HL-60 (cell line): ENCODE measurements at regions not wholly inside any gene's neighbourhood (a gene's known extent, or its start where the extent isn't known, plus 50 kb on each side); places are given as distances from the start of the nearest gene placed in this dataset.

Experiments used
- DNase-seq, 2 experiments: peaks; one replicate each; pipeline ENCODE4 v3.0.0-alpha.2; 2010 to 2020; ENCODE audit warnings: low read depth in 1 of 2, low spot score in 1 of 2
- H3K27ac ChIP-seq: fragments of 250-450 bp; sonication (Bioruptor Pico); replicated peaks from 2 replicates; pipeline ENCODE4 v1.5.1; 2020; ENCODE audit warnings: mild to moderate bottlenecking, moderate library complexity
- H3K27me3 ChIP-seq: fragments of 250-450 bp; sonication (Bioruptor Pico); 2 replicates; pipeline ENCODE4 v1.5.1; 2021; ENCODE audit warnings: mild to moderate bottlenecking, moderate library complexity; ENCODE audit not compliant: insufficient read depth, poor library complexity, severe bottlenecking
- H3K4me3 ChIP-seq: replicated peaks from 2 replicates; pipeline ENCODE4 v1.5.1; 2011; ENCODE audit warnings: mild to moderate bottlenecking, control low read depth, low read length; ENCODE audit not compliant: insufficient read depth
- GABPA ChIP-seq: IDR thresholded peaks from 2 replicates; pipeline ENCODE4 v1.6.1; 2012; ENCODE audit warnings: low read depth
- POLR2AphosphoS5 ChIP-seq: IDR thresholded peaks from 2 replicates; pipeline ENCODE4 v1.6.1; 2012; ENCODE audit warnings: low read depth
- SPI1 ChIP-seq: IDR thresholded peaks from 2 replicates; pipeline ENCODE4 v1.6.1; 2012; ENCODE audit warnings: low read depth, mild to moderate bottlenecking, borderline replicate concordance
- TF ChIP-seq, protein P1 (sequence below): IDR thresholded peaks from 2 replicates; pipeline ENCODE4 v1.6.1; 2012; ENCODE audit warnings: low read depth; ENCODE audit not compliant: insufficient replicate concordance
- TF ChIP-seq, protein P2 (sequence below): IDR thresholded peaks from one replicate; pipeline ENCODE4 v1.5.1; 2011; ENCODE audit warnings: low read length, control low read depth, inconsistent platforms; ENCODE audit not compliant: insufficient read depth

- peak; percentile 74 to 90 for DNase-seq
- TF ChIP-seq GABPA: peak; percentile 47; the same call in 1 of the 2 replicates
- no peak for TF ChIP-seq POLR2AphosphoS5
- TF ChIP-seq SPI1: peak; percentile 92
- TF ChIP-seq, protein P1, sequence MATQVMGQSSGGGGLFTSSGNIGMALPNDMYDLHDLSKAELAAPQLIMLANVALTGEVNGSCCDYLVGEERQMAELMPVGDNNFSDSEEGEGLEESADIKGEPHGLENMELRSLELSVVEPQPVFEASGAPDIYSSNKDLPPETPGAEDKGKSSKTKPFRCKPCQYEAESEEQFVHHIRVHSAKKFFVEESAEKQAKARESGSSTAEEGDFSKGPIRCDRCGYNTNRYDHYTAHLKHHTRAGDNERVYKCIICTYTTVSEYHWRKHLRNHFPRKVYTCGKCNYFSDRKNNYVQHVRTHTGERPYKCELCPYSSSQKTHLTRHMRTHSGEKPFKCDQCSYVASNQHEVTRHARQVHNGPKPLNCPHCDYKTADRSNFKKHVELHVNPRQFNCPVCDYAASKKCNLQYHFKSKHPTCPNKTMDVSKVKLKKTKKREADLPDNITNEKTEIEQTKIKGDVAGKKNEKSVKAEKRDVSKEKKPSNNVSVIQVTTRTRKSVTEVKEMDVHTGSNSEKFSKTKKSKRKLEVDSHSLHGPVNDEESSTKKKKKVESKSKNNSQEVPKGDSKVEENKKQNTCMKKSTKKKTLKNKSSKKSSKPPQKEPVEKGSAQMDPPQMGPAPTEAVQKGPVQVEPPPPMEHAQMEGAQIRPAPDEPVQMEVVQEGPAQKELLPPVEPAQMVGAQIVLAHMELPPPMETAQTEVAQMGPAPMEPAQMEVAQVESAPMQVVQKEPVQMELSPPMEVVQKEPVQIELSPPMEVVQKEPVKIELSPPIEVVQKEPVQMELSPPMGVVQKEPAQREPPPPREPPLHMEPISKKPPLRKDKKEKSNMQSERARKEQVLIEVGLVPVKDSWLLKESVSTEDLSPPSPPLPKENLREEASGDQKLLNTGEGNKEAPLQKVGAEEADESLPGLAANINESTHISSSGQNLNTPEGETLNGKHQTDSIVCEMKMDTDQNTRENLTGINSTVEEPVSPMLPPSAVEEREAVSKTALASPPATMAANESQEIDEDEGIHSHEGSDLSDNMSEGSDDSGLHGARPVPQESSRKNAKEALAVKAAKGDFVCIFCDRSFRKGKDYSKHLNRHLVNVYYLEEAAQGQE: no peak
- no peak overlapping the region for H3K4me3 ChIP-seq
- H3K27me3 ChIP-seq: no peaks in the 10 kb centered on the region
- H3K27ac ChIP-seq: peak overlapping the region; percentile 72
These were observed 203.5 kb downstream of the PTEN start for GRCh38 chr10:88066876-88067275.

DNA sequence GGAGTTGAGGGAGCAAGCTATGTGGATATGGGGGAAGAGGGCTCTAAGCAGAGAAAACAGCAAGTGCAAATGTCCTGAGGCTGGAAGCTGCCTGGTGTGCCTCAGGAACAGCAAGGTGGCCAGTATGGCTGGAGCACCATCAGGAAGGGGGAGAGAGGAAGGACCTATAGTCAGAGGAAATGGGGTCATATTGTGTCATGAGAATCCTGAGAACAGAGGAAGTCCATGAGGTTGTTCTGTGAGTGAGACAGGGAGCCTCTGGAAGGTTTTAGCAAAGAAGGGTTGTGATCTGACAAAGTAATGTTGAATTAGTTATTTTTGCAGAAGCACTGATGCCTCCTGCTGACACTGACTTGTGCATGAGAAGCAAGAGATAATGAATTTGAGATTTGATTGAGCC, 204.3 kb downstream of the PTEN start:
- TF ChIP-seq, protein P2, sequence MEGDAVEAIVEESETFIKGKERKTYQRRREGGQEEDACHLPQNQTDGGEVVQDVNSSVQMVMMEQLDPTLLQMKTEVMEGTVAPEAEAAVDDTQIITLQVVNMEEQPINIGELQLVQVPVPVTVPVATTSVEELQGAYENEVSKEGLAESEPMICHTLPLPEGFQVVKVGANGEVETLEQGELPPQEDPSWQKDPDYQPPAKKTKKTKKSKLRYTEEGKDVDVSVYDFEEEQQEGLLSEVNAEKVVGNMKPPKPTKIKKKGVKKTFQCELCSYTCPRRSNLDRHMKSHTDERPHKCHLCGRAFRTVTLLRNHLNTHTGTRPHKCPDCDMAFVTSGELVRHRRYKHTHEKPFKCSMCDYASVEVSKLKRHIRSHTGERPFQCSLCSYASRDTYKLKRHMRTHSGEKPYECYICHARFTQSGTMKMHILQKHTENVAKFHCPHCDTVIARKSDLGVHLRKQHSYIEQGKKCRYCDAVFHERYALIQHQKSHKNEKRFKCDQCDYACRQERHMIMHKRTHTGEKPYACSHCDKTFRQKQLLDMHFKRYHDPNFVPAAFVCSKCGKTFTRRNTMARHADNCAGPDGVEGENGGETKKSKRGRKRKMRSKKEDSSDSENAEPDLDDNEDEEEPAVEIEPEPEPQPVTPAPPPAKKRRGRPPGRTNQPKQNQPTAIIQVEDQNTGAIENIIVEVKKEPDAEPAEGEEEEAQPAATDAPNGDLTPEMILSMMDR: no peak
- TF ChIP-seq, protein P1: no peak
- TF ChIP-seq GABPA: no peak
- no peak for TF ChIP-seq POLR2AphosphoS5
- TF ChIP-seq SPI1: no peak
- Histone ChIP-seq H3K4me3 (no peak overlapping the region), H3K27ac (peak overlapping the region; percentile 72), H3K27me3 (no peaks in the 10 kb centered on the region)
- peak in 1 of 2 experiments; percentile 63 for DNase-seq

- TF ChIP-seq POLR2AphosphoS5 (no peak), GABPA (no peak), SPI1 (no peak)
- TF ChIP-seq, protein P2: no peak
- TF ChIP-seq, protein P1: no peak
- no peaks in the 10 kb centered on the region for H3K27me3 ChIP-seq
- no peak for DNase-seq
- no peak overlapping the region for H3K4me3 ChIP-seq
- H3K27ac ChIP-seq: no peak overlapping the region
These were observed 205.9 kb downstream of the PTEN start for GRCh38 chr10:88069338-88069737.
